ENCODE measurements at regions not wholly inside any gene's neighbourhood (a gene's known extent, or its start where the extent isn't known, plus 50 kb on each side); places are given as distances from the start of the nearest gene placed in this dataset.

- no peak for TF ChIP-seq CTCF (conservative IDR thresholded peaks at IDR 0.05)
- H3K27ac ChIP-seq, result no peak overlapping the region
These were observed 376.0 kb downstream of the C12orf75 start for GRCh38 chr12:105706321-105706972.

- no peak overlapping the region for H3K27ac ChIP-seq
- no peak for TF ChIP-seq CTCF (conservative IDR thresholded peaks at IDR 0.05)
These were observed 376.5 kb downstream of the C12orf75 start for GRCh38 chr12:105706973-105707334.

GRCh38 chr12:105713606-105714305, 383.3 kb downstream of the C12orf75 start:
- no peak overlapping the region for H3K27ac ChIP-seq
- TF ChIP-seq CTCF (conservative IDR thresholded peaks at IDR 0.05), result no peak

GRCh38 chr12:105716621-105717020, 386.1 kb downstream of the C12orf75 start:
- no peak overlapping the region for H3K27ac ChIP-seq
- no peak for TF ChIP-seq CTCF (conservative IDR thresholded peaks at IDR 0.05)

- no peak for TF ChIP-seq CTCF (conservative IDR thresholded peaks at IDR 0.05)
- no peak overlapping the region for H3K27ac ChIP-seq
These were observed 390.7 kb downstream of the C12orf75 start for GRCh38 chr12:105721051-105721825.

- no peak for TF ChIP-seq CTCF (conservative IDR thresholded peaks at IDR 0.05)
- H3K27ac ChIP-seq, result no peak overlapping the region
These were observed 391.4 kb downstream of the C12orf75 start for GRCh38 chr12:105721891-105722290.

- H3K27ac ChIP-seq, result no peak overlapping the region
- TF ChIP-seq CTCF (conservative IDR thresholded peaks at IDR 0.05), result no peak
These were observed 392.6 kb downstream of the C12orf75 start for GRCh38 chr12:105723066-105723465.

Data from VCaP (cell line).